Panc1 (cell line): ENCODE measurements at regions not wholly inside any gene's neighbourhood (a gene's known extent, or its start where the extent isn't known, plus 50 kb on each side); places are given as distances from the start of the nearest gene placed in this dataset.

Experiments
- ATAC-seq: fragments of 200-7000 bp; cut with Tn5 transposase; 2 replicates; pipeline ENCODE4 v1.9.1; 2020; ENCODE audit warnings: mild to moderate bottlenecking, moderate library complexity
- BruUV-seq: library from RNA; stranded (reverse); fragments of 400-500 nt; replicated peaks from 2 replicates; lab custom pipeline; 2021; lab: Mats Ljungman, UMichigan
- CTCF ChIA-PET: fragments of 300-600 bp; sonication (Branson Sonifier 250); formaldehyde crosslinking; loops from one replicate; lab custom pipeline; 2022; ENCODE audit warnings: antibody characterized with exemption; lab: Charles Lee
- POLR2A ChIA-PET: fragments of 300-600 bp; sonication (Branson Sonifier 250); formaldehyde crosslinking; loops from one replicate; lab custom pipeline; 2022; ENCODE audit warnings: antibody characterized with exemption; lab: Charles Lee
- DNase-seq: peaks from one replicate; pipeline ENCODE4 v3.0.0-alpha.2; 2010; ENCODE audit warnings: low read depth, low spot score
- H3K27ac ChIP-seq: 2 replicates; pipeline ENCODE4 v1.5.1; 2011; ENCODE audit warnings: mild to moderate bottlenecking, low read length, inconsistent platforms
- H3K27me3 ChIP-seq: fragments of 200-500 bp; sonication (Bioruptor generic); 2 replicates; pipeline ENCODE4 v1.6.0; 2014; ENCODE audit warnings: low read length, inconsistent platforms; ENCODE audit not compliant: control insufficient read depth, insufficient read depth
- H3K36me3 ChIP-seq: fragments of 200-500 bp; sonication (Bioruptor generic); 2 replicates; pipeline ENCODE4 v1.5.1; 2014; ENCODE audit warnings: inconsistent platforms, mild to moderate bottlenecking, low read length, moderate library complexity; ENCODE audit not compliant: control insufficient read depth, insufficient read depth
- H3K4me1 ChIP-seq: 2 replicates; pipeline ENCODE4 v1.5.1; 2011; ENCODE audit warnings: inconsistent platforms, mild to moderate bottlenecking, low read length, moderate library complexity; ENCODE audit not compliant: control insufficient read depth, insufficient read depth
- H3K4me3 ChIP-seq, 2 experiments: 2 replicates each; pipeline ENCODE4 v1.5.1; 2011 to 2012; ENCODE audit warnings: low read depth in 2 of 2, low read length in 2 of 2, mild to moderate bottlenecking in 2 of 2, inconsistent platforms in 1 of 2, moderate library complexity in 1 of 2
- H3K9me3 ChIP-seq: fragments of 200-500 bp; sonication (Bioruptor generic); 2 replicates; pipeline ENCODE4 v1.5.1; 2014; ENCODE audit warnings: low read depth, mild to moderate bottlenecking, inconsistent platforms, low read length, moderate library complexity; ENCODE audit not compliant: control insufficient read depth, insufficient read depth
- POLR2AphosphoS5 ChIP-seq: IDR thresholded peaks from 2 replicates; pipeline ENCODE4 v1.6.1; 2012; ENCODE audit warnings: mild to moderate bottlenecking, low read depth, low read length, moderate library complexity
- SIN3A ChIP-seq: IDR thresholded peaks from 2 replicates; pipeline ENCODE4 v1.6.1; 2012; ENCODE audit warnings: low read depth, mild to moderate bottlenecking, low read length, moderate library complexity, borderline replicate concordance; ENCODE audit not compliant: insufficient read depth
- TCF7L2 ChIP-seq: IDR thresholded peaks from 2 replicates; pipeline ENCODE4 v1.6.1; 2011; ENCODE audit warnings: mild to moderate bottlenecking, low read depth, low read length, inconsistent platforms
- in situ Hi-C: cut with HindIII; loops from 2 replicates; pipeline ENCODE4 v1.10.0; 2016; ENCODE audit warnings: low sequenced_read_pairs, low pct_unique_long_range_greater_than_20kb
- intact Hi-C: fragments of 100-400 bp; cut with micrococcal nuclease; formaldehyde crosslinking; loops from one replicate; pipeline ENCODE4 v1.10.0; 2022; ENCODE audit not compliant: unreplicated experiment
- TF ChIP-seq, protein P1 (sequence below): fragments of 450-650 bp; IDR thresholded peaks from 2 replicates; pipeline ENCODE4 v1.5.1; 2017; ENCODE audit warnings: mild to moderate bottlenecking
- TF ChIP-seq, protein P2 (sequence below), 2 experiments: IDR thresholded peaks; 2 replicates each; pipeline ENCODE4 v1.6.1; 2011 to 2012; ENCODE audit warnings: low read depth in 2 of 2, control low read depth in 1 of 2, low read length in 1 of 2, mild to moderate bottlenecking in 1 of 2, moderate library complexity in 1 of 2; ENCODE audit not compliant: insufficient read depth in 1 of 2

DNA sequence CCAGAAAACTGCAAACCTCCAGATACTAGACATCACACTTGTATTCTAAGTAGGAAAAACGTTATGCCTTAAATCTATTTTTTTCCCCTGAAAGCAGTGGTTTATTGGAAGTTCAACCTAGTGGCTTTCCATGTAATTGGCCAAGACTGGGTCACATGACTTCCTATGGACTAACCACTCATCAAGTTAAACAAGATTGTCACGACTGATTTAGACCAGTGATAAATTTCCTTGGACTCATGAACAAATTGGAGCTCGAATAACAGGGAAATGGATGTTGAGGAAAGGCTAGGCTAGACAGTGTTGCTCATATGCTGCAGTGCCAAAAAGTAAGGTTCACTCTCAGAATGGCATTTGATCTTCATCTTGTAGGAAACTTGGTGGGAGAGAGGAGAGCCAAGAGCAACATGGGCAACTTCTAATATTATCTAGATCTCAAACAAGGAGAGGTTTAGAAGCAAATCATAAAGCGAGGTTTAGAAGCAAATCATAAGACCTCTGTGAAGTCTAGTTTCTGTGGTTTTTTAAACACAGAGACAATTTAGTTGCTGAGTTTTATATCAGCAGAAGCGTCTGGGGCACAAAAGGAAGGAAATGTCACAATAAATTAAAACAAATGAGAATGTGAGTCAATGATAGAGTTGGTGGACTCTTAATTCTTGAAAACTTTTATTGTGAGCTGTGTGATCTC lies 165.6 kb upstream of the BOD1L1 start:
- BruUV-seq = no TSS peak
- no peak for TF ChIP-seq POLR2AphosphoS5
- TF ChIP-seq, protein P1, sequence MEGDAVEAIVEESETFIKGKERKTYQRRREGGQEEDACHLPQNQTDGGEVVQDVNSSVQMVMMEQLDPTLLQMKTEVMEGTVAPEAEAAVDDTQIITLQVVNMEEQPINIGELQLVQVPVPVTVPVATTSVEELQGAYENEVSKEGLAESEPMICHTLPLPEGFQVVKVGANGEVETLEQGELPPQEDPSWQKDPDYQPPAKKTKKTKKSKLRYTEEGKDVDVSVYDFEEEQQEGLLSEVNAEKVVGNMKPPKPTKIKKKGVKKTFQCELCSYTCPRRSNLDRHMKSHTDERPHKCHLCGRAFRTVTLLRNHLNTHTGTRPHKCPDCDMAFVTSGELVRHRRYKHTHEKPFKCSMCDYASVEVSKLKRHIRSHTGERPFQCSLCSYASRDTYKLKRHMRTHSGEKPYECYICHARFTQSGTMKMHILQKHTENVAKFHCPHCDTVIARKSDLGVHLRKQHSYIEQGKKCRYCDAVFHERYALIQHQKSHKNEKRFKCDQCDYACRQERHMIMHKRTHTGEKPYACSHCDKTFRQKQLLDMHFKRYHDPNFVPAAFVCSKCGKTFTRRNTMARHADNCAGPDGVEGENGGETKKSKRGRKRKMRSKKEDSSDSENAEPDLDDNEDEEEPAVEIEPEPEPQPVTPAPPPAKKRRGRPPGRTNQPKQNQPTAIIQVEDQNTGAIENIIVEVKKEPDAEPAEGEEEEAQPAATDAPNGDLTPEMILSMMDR = no peak
- no peak for TF ChIP-seq TCF7L2
- TF ChIP-seq SIN3A = no peak
- TF ChIP-seq, protein P2, sequence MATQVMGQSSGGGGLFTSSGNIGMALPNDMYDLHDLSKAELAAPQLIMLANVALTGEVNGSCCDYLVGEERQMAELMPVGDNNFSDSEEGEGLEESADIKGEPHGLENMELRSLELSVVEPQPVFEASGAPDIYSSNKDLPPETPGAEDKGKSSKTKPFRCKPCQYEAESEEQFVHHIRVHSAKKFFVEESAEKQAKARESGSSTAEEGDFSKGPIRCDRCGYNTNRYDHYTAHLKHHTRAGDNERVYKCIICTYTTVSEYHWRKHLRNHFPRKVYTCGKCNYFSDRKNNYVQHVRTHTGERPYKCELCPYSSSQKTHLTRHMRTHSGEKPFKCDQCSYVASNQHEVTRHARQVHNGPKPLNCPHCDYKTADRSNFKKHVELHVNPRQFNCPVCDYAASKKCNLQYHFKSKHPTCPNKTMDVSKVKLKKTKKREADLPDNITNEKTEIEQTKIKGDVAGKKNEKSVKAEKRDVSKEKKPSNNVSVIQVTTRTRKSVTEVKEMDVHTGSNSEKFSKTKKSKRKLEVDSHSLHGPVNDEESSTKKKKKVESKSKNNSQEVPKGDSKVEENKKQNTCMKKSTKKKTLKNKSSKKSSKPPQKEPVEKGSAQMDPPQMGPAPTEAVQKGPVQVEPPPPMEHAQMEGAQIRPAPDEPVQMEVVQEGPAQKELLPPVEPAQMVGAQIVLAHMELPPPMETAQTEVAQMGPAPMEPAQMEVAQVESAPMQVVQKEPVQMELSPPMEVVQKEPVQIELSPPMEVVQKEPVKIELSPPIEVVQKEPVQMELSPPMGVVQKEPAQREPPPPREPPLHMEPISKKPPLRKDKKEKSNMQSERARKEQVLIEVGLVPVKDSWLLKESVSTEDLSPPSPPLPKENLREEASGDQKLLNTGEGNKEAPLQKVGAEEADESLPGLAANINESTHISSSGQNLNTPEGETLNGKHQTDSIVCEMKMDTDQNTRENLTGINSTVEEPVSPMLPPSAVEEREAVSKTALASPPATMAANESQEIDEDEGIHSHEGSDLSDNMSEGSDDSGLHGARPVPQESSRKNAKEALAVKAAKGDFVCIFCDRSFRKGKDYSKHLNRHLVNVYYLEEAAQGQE (IDR thresholded peaks at IDR 0.05; ENCODE audit: insufficient read depth in 1 of 2, low read depth in 2 of 2, low read length in 1 of 2) = no peak
- DNase-seq (no peak), ATAC-seq (no peak)
- Histone ChIP-seq H3K36me3 (no peaks in the 10 kb centered on the region), H3K4me1 (no peaks in the 10 kb centered on the region), H3K4me3 (no peak overlapping the region), H3K27me3 (no peaks in the 10 kb centered on the region), H3K9me3 (no peaks in the 10 kb centered on the region), H3K27ac (no peak overlapping the region)
- in situ Hi-C loops = no loop called here
- intact Hi-C loops = loop anchor here (10.0 kb wide), 1 partner anchor 138 kb away; no protein-coding TSS in a partner anchor
- CTCF ChIA-PET = no interaction called here
- POLR2A ChIA-PET = no interaction called here

DNA sequence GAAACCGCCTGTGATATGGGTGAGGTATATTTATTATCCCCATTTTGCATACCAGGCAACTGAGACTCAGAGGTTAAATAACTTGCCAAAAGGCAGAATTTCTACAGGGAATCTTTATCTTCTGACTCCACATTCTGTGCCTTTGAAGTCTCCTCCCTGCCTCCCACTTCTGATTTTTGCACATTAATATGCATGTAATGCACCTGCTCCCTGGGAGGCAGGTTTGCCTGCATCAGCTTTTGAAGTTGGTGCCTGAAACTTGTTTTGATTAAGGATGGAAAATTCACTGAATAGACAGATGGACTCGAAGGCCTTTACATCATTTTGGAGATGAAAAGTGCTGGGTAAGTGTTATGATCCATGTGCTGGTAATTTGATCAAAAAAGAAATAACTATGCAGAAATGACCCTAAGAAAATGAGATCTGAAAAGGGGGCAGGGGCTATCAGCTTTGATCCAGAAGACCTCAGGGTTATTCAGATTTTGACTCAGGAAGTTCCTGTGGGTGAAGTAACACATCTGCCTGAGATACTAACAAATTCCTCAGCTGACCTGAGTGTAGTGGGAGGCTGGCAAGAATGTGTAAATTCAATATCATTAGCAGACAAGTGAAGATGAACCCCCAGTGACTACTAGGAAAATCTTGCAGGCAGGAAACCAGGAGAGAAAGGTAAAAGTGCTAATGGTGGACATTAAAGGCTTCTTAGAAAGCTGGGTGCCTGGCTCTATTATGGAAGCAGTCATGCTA lies 167.5 kb upstream of the BOD1L1 start:
- no peak for DNase-seq
- no peak overlapping the region for H3K27ac ChIP-seq
- no peak for TF ChIP-seq TCF7L2
- TF ChIP-seq, protein P1 = no peak
- TF ChIP-seq SIN3A = no peak
- no peak for TF ChIP-seq POLR2AphosphoS5
- TF ChIP-seq, protein P2 (IDR thresholded peaks at IDR 0.05; ENCODE audit: insufficient read depth in 1 of 2, low read depth in 2 of 2, low read length in 1 of 2) = no peak
- in situ Hi-C loops = no loop called here
- no peak overlapping the region for H3K4me3 ChIP-seq
- no peaks in the 10 kb centered on the region for H3K9me3 ChIP-seq
- no peaks in the 10 kb centered on the region for H3K4me1 ChIP-seq
- H3K36me3 ChIP-seq = no peaks in the 10 kb centered on the region
- ChIA-PET CTCF (no interaction called here), POLR2A (no interaction called here)
- no peak for ATAC-seq
- no TSS peak for BruUV-seq
- intact Hi-C loops = loop anchor here (10.0 kb wide), 1 partner anchor 140 kb away; no protein-coding TSS in a partner anchor
- H3K27me3 ChIP-seq = no peaks in the 10 kb centered on the region
